ENCODE measurements at regions not wholly inside any gene's neighbourhood (a gene's known extent, or its start where the extent isn't known, plus 50 kb on each side); places are given as distances from the start of the nearest gene placed in this dataset.

DNA sequence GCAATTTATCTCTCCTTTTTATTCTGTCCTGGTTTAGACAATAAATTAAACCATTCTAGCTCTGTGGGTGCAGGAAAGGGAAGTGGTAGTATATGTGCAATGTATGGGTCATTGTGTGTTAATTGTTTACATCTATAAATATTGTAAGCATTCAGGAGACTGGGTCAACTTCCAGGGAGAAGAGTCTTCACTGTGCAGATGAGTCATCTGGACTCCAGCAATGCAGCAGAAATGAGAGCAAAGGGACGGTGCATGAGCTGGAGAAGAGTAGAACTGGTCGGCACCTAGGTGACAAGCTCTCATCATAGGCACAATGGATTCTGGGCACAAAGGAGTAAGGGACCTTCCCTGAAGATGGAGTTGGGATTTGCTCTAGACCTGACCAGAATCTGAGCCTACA is 211.1 kb upstream of the DAAM1 start:
- TF ChIP-seq, protein P1, sequence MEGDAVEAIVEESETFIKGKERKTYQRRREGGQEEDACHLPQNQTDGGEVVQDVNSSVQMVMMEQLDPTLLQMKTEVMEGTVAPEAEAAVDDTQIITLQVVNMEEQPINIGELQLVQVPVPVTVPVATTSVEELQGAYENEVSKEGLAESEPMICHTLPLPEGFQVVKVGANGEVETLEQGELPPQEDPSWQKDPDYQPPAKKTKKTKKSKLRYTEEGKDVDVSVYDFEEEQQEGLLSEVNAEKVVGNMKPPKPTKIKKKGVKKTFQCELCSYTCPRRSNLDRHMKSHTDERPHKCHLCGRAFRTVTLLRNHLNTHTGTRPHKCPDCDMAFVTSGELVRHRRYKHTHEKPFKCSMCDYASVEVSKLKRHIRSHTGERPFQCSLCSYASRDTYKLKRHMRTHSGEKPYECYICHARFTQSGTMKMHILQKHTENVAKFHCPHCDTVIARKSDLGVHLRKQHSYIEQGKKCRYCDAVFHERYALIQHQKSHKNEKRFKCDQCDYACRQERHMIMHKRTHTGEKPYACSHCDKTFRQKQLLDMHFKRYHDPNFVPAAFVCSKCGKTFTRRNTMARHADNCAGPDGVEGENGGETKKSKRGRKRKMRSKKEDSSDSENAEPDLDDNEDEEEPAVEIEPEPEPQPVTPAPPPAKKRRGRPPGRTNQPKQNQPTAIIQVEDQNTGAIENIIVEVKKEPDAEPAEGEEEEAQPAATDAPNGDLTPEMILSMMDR (IDR thresholded peaks at IDR 0.05), result no peak
- no peak for TF ChIP-seq POLR2A (IDR thresholded peaks at IDR 0.05)
